ENCODE measurements at regions not wholly inside any gene's neighbourhood (a gene's known extent, or its start where the extent isn't known, plus 50 kb on each side); places are given as distances from the start of the nearest gene placed in this dataset.

DNA sequence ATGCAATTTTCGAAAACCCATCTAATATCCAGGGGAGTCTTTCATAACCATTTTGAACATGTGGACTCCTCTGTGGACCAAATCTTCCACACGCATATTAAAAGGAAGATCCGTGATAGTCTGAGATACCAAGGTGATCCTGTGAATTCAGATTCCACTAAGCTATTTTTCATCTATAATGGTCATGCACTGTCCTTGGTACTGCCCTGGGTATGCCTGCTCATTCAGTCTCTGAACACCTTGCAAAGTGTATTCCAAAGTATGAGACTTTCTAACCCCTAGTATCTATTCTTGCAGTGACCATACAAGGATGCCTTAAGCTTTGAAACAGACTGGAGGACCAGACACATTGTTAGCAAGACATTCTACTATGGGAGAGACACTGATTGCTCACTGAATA, 217.6 kb upstream of the CCDC150 start:
- no peak for TF ChIP-seq CTCF (IDR thresholded peaks at IDR 0.05)
- H3K4me1 ChIP-seq, result no peaks in the 10 kb centered on the region
- no peaks in the 10 kb centered on the region for H3K27me3 ChIP-seq (ENCODE audit: control insufficient read depth, insufficient read depth, low read length)
- no peak overlapping the region for H3K27ac ChIP-seq
- no peak overlapping the region for H3K4me2 ChIP-seq (ENCODE audit: low read length)
- H3K4me3 ChIP-seq (ENCODE audit: low read depth, low read length), result no peak overlapping the region
- H3K9ac ChIP-seq, result no peak overlapping the region
- H2AFZ ChIP-seq, result no peak overlapping the region
- no peaks in the 10 kb centered on the region for H3K9me3 ChIP-seq (ENCODE audit: control insufficient read depth, low read length)
- no peaks in the 10 kb centered on the region for H3K79me2 ChIP-seq
- H3K36me3 ChIP-seq (ENCODE audit: control insufficient read depth, insufficient read depth, low read length), result no peaks in the 10 kb centered on the region

DNA sequence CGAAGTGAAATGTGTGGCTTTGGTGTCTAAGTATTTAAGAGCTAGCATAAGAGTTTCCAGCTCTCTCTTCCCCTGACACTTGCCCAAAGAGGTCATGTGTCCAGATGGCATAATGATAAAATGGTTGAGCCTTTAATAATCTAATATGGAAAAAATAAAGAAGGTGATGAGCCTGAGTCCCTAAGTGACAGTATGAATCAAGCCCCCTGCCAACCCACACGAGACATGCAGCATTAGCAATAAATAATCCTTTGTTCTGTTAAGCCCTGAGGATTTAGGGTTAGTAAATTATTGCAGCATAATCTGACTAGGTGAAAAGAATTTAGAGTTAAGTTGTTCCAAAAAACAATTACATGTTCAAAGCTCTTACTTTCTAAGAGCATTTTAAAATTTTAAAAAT, 217.2 kb upstream of the CCDC150 start:
- H3K4me3 ChIP-seq (ENCODE audit: low read depth, low read length), result no peak overlapping the region
- no peaks in the 10 kb centered on the region for H3K27me3 ChIP-seq (ENCODE audit: control insufficient read depth, insufficient read depth, low read length)
- no peak for TF ChIP-seq CTCF (IDR thresholded peaks at IDR 0.05)
- no peak overlapping the region for H3K27ac ChIP-seq
- H3K79me2 ChIP-seq, result no peaks in the 10 kb centered on the region
- no peaks in the 10 kb centered on the region for H3K4me1 ChIP-seq
- no peaks in the 10 kb centered on the region for H3K9me3 ChIP-seq (ENCODE audit: control insufficient read depth, low read length)
- H3K9ac ChIP-seq, result no peak overlapping the region
- H3K4me2 ChIP-seq (ENCODE audit: low read length), result no peak overlapping the region
- H2AFZ ChIP-seq, result no peak overlapping the region
- no peaks in the 10 kb centered on the region for H3K36me3 ChIP-seq (ENCODE audit: control insufficient read depth, insufficient read depth, low read length)

DNA sequence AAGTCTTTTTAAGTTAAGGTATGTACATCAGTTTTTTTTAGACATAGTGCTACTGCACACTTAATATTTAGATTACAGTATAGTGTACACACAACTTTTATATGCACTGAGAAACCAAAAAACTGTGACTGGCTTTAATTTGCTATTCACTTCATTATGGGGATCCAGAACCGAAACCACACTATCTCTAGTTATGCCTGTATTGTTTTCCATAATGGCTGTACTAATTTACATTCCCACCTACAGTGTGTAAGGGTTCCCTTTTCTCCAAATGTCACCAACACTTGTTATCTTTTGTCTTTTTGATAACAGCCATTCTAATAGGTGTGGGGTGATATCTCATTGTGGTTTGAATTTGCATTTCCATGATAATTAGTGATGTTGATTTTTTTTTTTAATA, 213.4 kb upstream of the CCDC150 start:
- H3K36me3 ChIP-seq (ENCODE audit: control insufficient read depth, insufficient read depth, low read length), result no peaks in the 10 kb centered on the region
- H3K4me1 ChIP-seq, result no peaks in the 10 kb centered on the region
- H3K9ac ChIP-seq, result no peak overlapping the region
- H3K9me3 ChIP-seq (ENCODE audit: control insufficient read depth, low read length), result no peaks in the 10 kb centered on the region
- H3K27ac ChIP-seq, result no peak overlapping the region
- H3K79me2 ChIP-seq, result no peaks in the 10 kb centered on the region
- no peak overlapping the region for H3K4me2 ChIP-seq (ENCODE audit: low read length)
- H2AFZ ChIP-seq, result no peak overlapping the region
- no peak overlapping the region for H3K4me3 ChIP-seq (ENCODE audit: low read depth, low read length)
- H3K27me3 ChIP-seq (ENCODE audit: control insufficient read depth, insufficient read depth, low read length), result no peaks in the 10 kb centered on the region
- TF ChIP-seq CTCF (IDR thresholded peaks at IDR 0.05), result no peak

DNA sequence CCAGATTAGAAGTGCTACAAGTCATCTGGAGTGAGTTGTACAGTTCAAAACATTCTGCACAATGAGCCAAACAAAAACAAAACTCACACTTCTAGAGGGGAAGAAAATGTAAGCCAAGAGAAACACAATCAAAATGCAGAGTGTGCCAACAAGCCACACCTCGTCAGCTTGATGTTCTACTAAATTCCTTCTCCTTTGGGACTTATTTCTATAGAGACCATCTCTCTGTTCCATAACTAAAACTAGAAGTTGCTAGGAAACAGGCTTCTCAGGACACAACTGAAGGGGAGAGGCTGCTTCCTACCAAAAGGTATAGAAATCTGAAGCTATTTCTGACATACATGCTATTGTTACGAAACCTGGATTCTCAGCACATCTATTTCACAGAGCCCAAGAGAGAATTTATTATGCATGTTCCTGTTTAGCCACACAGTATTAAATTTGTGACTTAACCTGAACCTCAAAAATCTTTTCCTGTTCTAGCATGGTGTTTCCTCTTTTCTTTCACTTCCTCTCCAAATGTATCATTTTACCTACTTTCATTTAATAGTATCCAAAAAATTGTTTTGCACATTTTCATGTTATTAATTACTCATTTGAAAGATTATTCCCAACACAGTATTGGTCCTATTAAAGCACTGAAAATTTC, 211.4 kb upstream of the CCDC150 start:
- H3K9ac ChIP-seq, result no peak overlapping the region
- no peaks in the 10 kb centered on the region for H3K4me1 ChIP-seq
- H3K27ac ChIP-seq, result no peak overlapping the region
- no peaks in the 10 kb centered on the region for H3K27me3 ChIP-seq (ENCODE audit: control insufficient read depth, insufficient read depth, low read length)
- H3K36me3 ChIP-seq (ENCODE audit: control insufficient read depth, insufficient read depth, low read length), result no peaks in the 10 kb centered on the region
- TF ChIP-seq CTCF (IDR thresholded peaks at IDR 0.05), result no peak
- H3K4me3 ChIP-seq (ENCODE audit: low read depth, low read length), result no peak overlapping the region
- no peaks in the 10 kb centered on the region for H3K9me3 ChIP-seq (ENCODE audit: control insufficient read depth, low read length)
- no peaks in the 10 kb centered on the region for H3K79me2 ChIP-seq
- no peak overlapping the region for H2AFZ ChIP-seq
- no peak overlapping the region for H3K4me2 ChIP-seq (ENCODE audit: low read length)

- TF ChIP-seq CTCF (IDR thresholded peaks at IDR 0.05), result no peak
- Histone ChIP-seq H3K4me3 (ENCODE audit: low read depth, low read length) (no peak overlapping the region), H3K27ac (no peak overlapping the region), H3K9me3 (ENCODE audit: control insufficient read depth, low read length) (no peaks in the 10 kb centered on the region), H3K79me2 (no peaks in the 10 kb centered on the region), H3K4me2 (ENCODE audit: low read length) (no peak overlapping the region), H3K27me3 (ENCODE audit: control insufficient read depth, insufficient read depth, low read length) (no peaks in the 10 kb centered on the region), H3K4me1 (no peaks in the 10 kb centered on the region), H3K36me3 (ENCODE audit: control insufficient read depth, insufficient read depth, low read length) (no peaks in the 10 kb centered on the region), H3K9ac (no peak overlapping the region), H2AFZ (no peak overlapping the region)
Measured at GRCh38 chr2:196431076-196431475, 208.4 kb upstream of the CCDC150 start.
